Right hindlimb (tissue), 1 donor: ENCODE measurements at regions not wholly inside any gene's neighbourhood (a gene's known extent, or its start where the extent isn't known, plus 50 kb on each side); places are given as distances from the start of the nearest gene placed in this dataset.
"Not testable (repeated sequence)": the region's sequence is repeated elsewhere in the genome, so short reads cannot be mapped to it uniquely, and the experiment has no call there.

ENCODE experiments used
- DNase-seq: peaks from one replicate; pipeline ENCODE4 v3.0.0-alpha.2; 2018

DNA sequence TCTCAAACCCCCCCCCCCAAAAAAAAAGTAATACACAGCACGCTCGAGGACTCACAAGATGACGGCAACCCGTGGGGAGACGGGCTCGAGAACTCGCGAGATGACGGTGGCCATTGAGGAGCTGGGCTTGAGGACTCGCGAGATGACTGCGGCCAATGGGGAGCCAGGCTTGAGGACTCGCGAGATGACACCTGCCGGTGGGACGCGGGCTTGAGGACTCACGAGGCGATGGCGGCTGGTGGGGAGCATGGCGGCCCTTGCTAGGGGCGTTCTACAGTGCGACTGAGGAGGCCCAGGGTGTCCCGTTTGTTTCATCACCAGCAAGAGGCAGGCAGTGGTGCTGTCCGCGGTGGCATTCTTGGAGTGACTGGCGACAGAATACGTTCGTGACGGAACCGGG, 172.4 kb upstream of the MAGEB16 start:
- no peak for DNase-seq

DNA sequence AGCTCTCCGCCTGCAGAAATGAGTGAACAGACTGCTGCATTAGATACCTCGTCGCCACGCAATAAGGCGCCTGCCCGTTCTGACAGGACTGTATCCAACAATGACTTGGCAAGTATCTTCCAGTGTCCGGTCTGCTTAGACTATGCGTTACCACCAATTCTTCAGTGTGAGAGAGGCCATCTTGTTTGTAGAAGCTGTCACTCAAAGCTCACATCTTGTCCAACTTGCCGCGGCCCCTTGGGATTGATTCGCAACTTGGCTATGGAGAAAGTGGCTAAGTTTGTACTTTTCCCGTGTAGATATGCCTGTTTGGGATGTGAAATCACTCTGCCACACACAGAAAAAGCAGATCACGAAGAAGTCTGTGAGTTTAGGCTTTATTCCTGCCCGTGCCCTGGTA, 172.0 kb upstream of the MAGEB16 start:
- no peak for DNase-seq

DNA sequence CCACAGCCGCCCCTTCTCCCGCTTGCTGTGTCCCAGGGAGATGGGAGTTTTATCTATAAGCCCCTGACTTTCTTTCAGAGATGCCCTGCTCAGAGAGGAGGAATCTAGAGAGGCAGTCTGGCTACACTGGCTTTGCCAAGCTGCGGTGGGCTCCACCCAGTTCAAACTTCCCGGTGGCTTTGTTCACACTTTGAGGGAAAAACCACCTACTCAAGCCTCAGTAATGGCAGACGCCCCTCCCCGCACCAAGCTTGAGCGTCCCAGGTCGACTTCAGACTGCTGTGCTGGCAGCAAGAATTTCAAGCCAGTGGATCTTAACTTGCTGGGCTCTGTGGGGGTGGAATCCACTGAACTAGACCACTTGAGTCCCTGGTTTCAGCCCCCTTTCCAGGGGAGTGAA, 162.2 kb upstream of the MAGEB16 start:
- DNase-seq: not testable (repeated sequence)

DNA sequence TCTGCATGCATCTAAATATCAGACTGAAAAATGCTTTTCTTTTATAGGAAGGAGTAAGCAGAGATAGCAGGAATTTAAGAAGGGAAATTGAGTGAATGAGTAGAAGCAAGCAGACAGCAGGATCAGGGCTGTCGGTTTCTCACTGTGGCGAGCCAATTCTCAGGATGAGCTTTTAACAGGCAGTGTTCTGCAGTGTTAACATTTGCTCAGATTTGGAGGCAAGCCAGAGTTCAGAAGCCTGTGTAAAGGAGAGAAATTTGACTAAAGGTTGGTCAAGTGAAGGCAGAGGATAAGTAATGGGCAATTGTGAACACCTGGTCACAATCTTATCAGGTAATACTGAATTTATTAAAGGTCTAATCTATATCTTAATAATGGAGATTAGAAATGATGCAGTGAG, 133.3 kb upstream of the MAGEB16 start:
- no peak for DNase-seq

DNA sequence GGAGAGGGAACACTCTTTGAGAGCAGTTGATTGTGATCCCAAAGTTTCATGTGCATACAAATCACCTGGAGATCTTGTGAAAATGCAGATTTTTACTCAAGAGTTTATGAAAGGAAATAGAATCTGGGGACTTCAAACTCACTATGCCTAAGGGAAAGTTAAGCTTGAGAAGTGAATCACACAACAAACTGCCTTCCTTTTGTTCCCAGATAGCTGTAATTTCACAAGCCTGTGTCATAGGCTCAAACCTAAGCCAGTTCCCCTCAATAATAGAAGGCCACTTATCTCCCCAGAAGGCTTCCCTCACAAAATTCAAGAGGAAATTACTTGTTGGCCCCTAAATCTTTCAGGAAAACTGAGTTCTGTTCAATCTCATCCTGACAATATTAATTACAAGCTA, 132.8 kb upstream of the MAGEB16 start:
- DNase-seq: no peak

DNA sequence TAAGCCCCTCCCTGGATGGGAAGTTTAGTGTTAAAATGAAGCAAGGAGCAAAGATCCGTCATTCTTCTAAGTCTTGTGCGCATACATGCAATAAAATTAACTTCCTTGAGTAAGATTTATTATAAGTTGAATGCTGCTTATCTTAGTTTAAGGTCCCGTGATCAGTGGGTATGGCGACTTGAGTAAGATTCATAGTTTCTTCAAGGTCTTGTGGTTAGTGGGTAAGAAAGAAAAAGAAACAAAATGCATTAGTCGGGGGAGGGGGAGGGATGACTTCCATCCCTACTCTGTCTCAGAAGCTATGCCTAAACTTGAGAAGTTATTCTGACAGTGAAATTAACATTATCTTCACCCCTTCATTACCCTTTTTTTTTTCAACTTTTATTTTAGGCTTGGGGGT, 127.3 kb upstream of the MAGEB16 start:
- DNase-seq: no peak

DNA sequence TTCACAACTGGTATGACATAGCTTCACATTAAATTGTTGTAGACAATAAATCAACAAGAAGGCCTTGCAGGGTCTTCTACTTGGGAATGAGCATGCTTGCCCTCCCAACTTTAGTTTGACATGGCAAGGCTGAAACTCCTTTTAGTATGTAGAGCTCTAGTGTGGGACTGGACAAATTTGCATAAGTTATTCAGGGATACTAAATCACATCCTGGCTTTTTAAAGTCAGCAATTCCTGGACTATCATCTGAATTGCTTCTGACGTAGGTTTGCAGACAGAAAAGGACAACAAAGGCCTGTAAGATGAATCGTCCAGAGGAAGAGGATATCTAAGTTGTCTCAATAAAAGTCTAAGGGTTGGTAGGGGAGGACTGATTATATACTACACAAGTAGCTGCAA, 123.0 kb upstream of the MAGEB16 start:
- DNase-seq: no peak

DNA sequence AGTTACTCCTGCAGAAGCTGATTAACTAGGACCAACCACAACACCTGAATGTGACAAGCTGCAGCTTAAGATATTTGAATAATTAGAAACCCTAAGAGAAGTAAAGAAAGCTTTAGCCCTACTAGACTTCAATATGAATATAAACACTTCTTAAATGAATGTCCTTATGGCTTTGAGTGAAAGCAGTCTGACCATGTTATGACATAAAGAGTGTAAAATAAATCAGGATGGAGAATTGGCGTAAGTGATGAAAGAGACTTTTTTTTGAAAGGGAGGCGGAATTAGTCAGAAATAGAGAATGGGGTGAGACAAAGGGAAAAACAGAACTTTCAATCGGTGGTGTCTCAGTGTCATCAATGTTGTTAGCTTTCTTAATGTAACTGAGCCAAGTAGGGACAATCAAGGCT, 117.2 kb upstream of the MAGEB16 start:
- DNase-seq: no peak

DNA sequence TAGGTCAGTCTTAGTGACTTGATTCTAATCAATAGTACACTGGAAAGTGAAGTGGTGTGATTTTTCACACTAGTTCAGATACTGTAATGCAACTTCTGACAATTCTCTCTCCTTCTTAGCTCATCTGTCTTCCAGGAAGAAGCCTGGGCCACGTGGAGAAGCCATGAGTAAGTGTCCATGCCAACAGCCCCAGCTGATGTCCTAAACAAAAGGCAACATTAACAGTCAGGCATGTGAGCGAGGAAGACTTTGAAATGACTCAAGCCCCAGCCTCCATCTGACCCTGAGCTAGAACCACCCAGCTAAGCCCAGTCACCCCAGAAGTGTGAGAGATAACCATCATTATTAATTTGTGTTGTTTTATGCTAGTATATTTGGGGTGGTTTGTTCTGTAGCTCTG, 115.7 kb upstream of the MAGEB16 start:
- DNase-seq: no peak

DNA sequence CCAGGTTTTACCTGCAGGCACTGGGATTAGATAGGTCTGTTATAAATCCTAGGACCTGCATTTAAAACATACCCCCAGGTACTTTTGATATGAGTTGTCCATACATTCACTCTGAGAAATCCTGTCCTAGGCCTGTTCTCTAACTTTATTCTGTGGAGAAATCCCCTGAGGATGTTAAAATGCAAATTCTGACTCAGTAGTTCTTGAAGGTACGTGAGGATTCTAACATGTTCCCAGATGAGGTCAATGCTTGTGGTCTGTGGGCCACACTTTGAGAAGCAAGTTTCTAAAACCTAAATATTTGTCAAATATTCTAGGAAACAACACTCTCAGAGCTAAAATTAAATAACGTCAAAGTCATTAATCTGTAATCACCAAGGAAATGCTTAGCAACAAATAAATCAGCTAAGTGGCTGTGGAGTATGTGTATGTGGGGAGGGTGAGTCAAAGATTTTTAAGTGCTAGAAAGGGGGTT, 101.3 kb upstream of the MAGEB16 start:
- no peak for DNase-seq

DNA sequence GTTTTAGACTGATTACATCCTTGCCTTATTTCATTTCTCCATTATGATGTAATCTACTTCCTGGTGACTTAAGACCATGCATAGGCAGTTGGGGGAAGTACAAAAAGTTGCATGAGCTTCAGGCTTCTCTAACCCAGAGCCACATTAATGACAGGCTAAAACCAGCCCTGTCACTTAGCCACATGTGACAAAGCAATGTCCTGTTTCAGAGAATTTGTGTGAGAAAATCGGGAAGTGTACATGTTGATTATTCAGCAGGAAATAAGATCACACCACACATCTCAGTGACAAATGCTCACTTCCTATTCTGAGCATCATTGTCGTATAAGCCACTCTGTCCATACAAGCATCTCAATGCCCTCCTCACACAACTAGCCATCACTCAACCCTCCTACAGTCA, 98.5 kb upstream of the MAGEB16 start:
- no peak for DNase-seq

DNA sequence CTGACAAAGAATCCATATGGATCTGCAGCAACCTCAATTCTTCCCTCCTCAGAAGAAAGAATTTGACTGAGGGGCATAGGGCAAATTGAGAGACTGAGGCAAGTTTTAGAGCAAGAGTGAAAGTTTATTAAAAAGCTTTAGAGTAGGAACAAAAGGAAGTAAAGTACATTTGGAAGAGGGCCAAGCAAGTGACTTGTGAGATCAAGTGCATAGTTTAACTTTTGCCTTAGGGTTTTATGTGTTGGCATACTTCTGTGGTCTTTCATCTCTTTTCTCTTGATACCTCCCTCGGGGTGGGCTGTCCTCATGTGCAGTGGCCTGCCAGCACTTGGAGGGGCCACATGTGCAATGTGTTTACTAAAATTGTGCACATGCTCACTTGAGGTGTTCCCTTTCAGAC, 98.0 kb upstream of the MAGEB16 start:
- DNase-seq: no peak

DNA sequence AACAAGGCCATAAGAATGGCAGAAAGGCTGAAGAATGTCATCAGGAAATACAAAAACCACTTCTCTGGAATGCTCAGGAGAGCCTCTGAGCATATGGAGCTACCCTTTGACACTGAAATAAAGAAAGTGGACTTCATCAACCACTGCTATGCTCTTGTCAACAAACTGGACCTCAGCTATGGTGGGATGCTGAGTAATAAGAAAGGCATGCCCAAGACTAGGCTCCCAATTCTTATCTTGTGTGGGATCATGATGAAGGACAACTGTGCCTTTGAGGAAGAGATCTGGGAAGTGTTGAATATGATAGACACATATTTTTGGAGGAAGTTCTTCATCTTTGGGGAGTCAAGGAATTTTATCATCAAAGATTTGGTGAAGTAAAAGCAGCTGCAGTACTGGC, 86.9 kb upstream of the MAGEB16 start:
- no peak for DNase-seq

DNA sequence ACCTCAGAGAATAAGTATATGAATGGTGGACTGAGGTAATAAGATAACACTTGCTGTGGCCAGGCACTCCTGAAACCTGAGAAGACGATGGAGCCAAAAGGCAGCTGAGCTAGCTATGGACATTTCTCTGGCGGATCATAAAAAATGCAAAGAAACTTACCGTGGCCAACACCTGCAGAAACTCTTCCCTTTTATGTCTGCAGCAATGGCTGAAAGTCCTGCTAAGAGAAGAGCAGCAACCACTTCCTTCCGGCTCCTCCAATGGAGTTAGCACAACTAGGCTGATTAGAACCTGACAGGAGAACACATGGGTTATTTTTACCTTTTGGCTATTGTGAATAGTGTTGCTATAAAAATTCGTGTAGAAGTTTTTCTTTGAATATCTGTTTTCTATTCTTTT, 76.0 kb upstream of the MAGEB16 start:
- DNase-seq: no peak

DNA sequence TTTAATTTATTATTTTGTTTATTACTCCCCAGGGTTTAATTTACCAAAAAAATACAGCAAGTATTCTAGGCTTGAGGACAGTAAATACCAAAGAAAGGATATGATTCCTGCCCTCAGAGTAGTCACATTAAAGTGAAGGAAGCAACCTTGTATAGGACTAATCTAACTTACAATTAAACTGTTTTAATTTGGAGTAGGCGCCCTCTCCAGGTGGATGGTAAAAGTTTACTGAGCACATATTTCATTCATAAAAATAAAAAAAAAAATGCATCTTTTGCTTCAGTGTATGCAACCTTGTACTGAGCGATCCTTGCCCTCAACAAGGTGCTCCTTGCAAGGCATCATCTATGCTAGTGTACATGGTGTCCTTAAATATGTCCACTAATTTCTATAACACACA, 72.0 kb upstream of the MAGEB16 start:
- DNase-seq: no peak

DNA sequence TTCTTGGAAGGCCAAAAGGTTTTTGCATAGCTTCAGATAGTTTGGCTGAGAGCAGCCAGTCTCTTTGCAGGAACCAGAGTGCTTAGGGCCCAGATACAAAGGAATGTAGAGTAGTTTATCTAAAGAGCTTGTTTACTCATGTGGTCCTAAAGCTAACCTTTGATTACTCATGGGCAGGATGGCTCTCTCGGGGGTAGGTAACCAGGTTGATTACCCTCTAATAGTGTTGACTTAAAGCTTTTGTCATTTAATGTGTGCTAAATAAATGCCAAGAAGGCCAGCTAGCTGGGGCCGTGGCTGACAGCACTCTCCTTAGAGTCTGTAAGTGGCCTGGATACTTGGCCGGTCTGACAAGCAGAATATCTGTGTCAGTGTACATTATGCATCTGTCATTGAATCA, 69.7 kb upstream of the MAGEB16 start:
- no peak for DNase-seq

DNA sequence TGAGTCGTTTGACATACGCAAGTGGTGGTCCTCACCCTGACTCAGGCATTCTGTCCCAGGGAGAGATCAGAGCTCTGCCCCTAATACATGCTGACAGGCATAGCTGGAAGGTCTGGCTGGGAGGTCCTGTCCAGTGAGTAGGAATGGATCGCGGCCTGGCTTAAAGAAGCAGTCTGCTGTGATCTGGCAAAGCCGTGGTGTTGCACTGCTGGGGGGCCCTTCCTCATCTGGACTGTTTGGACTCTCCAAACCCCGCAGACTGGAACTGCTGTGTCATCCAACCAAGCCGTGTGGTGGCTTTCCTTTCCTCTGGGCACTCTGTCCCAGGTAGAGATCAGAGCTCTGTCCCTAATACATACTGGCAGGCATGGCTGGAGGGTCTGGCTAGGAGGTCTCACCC, 64.3 kb upstream of the MAGEB16 start:
- DNase-seq: no peak

DNA sequence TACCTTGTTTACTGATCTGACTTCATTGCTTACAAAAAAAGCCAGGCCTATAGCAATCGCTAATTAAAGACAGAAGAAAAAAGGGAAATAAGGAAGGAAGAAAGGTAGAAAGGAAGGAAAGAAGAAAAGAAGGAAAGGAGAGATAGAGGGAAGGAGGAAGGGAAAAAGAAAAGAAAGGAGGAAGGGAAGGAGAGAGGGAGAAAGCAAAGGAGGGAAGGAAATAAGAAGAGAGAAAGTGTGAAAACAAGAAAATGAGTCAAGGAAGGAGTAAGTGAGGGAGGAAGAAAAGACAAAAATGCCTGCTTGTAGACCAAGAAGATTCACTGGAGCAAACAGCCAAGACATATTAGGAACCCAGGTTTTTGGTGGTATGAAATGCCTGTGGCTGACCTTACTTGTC, 57.0 kb upstream of the MAGEB16 start:
- DNase-seq: no peak

DNA sequence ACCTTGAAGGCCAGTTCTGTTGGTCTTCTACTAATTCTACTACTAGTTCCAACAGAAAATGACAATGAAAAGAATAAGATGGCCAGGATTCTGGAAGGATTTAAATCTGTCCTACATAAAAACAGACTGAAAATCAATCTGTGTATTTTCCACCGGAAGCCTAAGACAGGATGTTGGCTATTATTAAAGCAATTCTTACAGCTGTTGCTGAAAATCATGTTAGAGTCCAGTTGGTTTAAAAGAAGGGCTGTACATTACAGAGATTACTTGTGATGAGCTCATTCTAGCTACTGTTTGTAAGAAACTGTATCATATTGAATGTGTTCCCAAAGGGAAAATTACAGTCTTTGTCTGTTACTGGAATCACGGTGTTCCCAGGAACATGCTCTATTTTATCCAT, 54.8 kb upstream of the MAGEB16 start:
- DNase-seq: no peak
